WTC11 (cell line): ENCODE measurements at regions not wholly inside any gene's neighbourhood (a gene's known extent, or its start where the extent isn't known, plus 50 kb on each side); places are given as distances from the start of the nearest gene placed in this dataset.

Experiments used
- ATAC-seq: fragments of 200-7000 bp; cut with Tn5 transposase; 2 replicates; pipeline ENCODE4 v1.10.0; 2021; ENCODE audit warnings: mild to moderate bottlenecking, moderate library complexity
- CTCF ChIA-PET: fragments of 300-600 bp; sonication (Branson Sonifier 250); formaldehyde crosslinking; loops from one replicate; lab custom pipeline; 2021; ENCODE audit warnings: antibody characterized with exemption; lab: Charles Lee
- POLR2A ChIA-PET: fragments of 350-600 bp; sonication (Branson Sonifier 250); formaldehyde crosslinking; loops from one replicate; lab custom pipeline; 2021; ENCODE audit warnings: antibody characterized with exemption; lab: Charles Lee
- DNase-seq: peaks from one replicate; pipeline ENCODE4 v3.0.0; 2021; ENCODE audit warnings: low spot score
- H3K27ac Mint-ChIP-seq: 2 replicates; pipeline ENCODE4 v1.8.0; 2021; ENCODE audit warnings: mixed read lengths
- H3K27me3 Mint-ChIP-seq: 2 replicates; pipeline ENCODE4 v1.8.0; 2021; ENCODE audit warnings: low read depth, mild to moderate bottlenecking, moderate library complexity, mixed read lengths
- H3K36me3 Mint-ChIP-seq: 2 replicates; pipeline ENCODE4 v1.8.0; 2021; ENCODE audit warnings: mixed read lengths
- H3K4me1 Mint-ChIP-seq: 2 replicates; pipeline ENCODE4 v1.8.0; 2022; ENCODE audit warnings: mixed read lengths
- H3K4me3 Mint-ChIP-seq: 2 replicates; pipeline ENCODE4 v1.8.0; 2021; ENCODE audit warnings: mild to moderate bottlenecking, moderate library complexity, mixed read lengths
- H3K9me3 Mint-ChIP-seq: 2 replicates; pipeline ENCODE4 v1.8.0; 2021; ENCODE audit warnings: mixed read lengths
- ERG ChIP-seq: fragments of 250-450 bp; sonication (Bioruptor Pico); IDR thresholded peaks from 2 replicates; pipeline ENCODE4 v1.8.0; 2021; ENCODE audit warnings: mild to moderate bottlenecking
- GABPB1 ChIP-seq: sonication (generic); formaldehyde crosslinking; IDR thresholded peaks from 2 replicates; pipeline ENCODE4 v1.8.1; 2023; ENCODE audit warnings: mild to moderate bottlenecking, missing genetic modification reagents
- JAZF1 ChIP-seq: fragments of 250-450 bp; sonication (Bioruptor Pico); IDR thresholded peaks from 2 replicates; pipeline ENCODE4 v1.9.0; 2021; ENCODE audit warnings: moderate library complexity, mild to moderate bottlenecking, inconsistent platforms
- MLX ChIP-seq: sonication (generic); formaldehyde crosslinking; IDR thresholded peaks from 2 replicates; pipeline ENCODE4 v1.8.1; 2023; ENCODE audit warnings: mild to moderate bottlenecking, missing genetic modification reagents, moderate library complexity
- MYBL2 ChIP-seq: sonication (generic); formaldehyde crosslinking; IDR thresholded peaks from 2 replicates; pipeline ENCODE4 v1.8.1; 2023; ENCODE audit warnings: mild to moderate bottlenecking, moderate library complexity, missing genetic modification reagents
- OVOL2 ChIP-seq: fragments of 250-450 bp; sonication (Bioruptor Pico); IDR thresholded peaks from 2 replicates; pipeline ENCODE4 v1.9.0; 2021; ENCODE audit warnings: mild to moderate bottlenecking, borderline replicate concordance
- PRDM15 ChIP-seq: sonication (generic); formaldehyde crosslinking; IDR thresholded peaks from 2 replicates; pipeline ENCODE4 v1.8.0; 2022; ENCODE audit warnings: missing genetic modification reagents
- RELA ChIP-seq: sonication (generic); formaldehyde crosslinking; IDR thresholded peaks from 2 replicates; pipeline ENCODE4 v1.8.1; 2022; ENCODE audit warnings: missing genetic modification reagents, mild to moderate bottlenecking, borderline replicate concordance
- SOX15 ChIP-seq: fragments of 250-450 bp; sonication (Bioruptor Pico); IDR thresholded peaks from 2 replicates; pipeline ENCODE4 v1.9.0; 2021; ENCODE audit warnings: mild to moderate bottlenecking
- ZBTB21 ChIP-seq: sonication (generic); formaldehyde crosslinking; IDR thresholded peaks from 2 replicates; pipeline ENCODE4 v1.8.1; 2023; ENCODE audit warnings: mild to moderate bottlenecking, missing genetic modification reagents, borderline replicate concordance
- ZNF263 ChIP-seq: sonication (generic); formaldehyde crosslinking; IDR thresholded peaks from 2 replicates; pipeline ENCODE4 v1.8.1; 2022; ENCODE audit warnings: low read depth, mild to moderate bottlenecking, moderate library complexity, missing genetic modification reagents
- ZNF396 ChIP-seq: fragments of 250-450 bp; sonication (Bioruptor Pico); IDR thresholded peaks from 2 replicates; pipeline ENCODE4 v1.8.0; 2021; ENCODE audit warnings: mild to moderate bottlenecking, moderate library complexity, borderline replicate concordance
- ZNF532 ChIP-seq: fragments of 250-450 bp; sonication (Bioruptor Pico); IDR thresholded peaks from 2 replicates; pipeline ENCODE4 v1.9.0; 2021; ENCODE audit warnings: mild to moderate bottlenecking, borderline replicate concordance
- ZNF671 ChIP-seq: fragments of 250-450 bp; sonication (Bioruptor Pico); IDR thresholded peaks from 2 replicates; pipeline ENCODE4 v1.8.0; 2021; ENCODE audit warnings: mild to moderate bottlenecking

GRCh38 chr15:29558261-29558660 is 264.0 kb downstream of the TJP1 start:
- DNase-seq (no peak), ATAC-seq (no peak)
- no peak overlapping the region for H3K27ac Mint-ChIP-seq
- ChIA-PET CTCF (interaction anchor here (1.4 kb wide), 1 partner anchor 55 kb away, joined by 3 read pairs; no protein-coding TSS in a partner anchor), POLR2A (no interaction called here)
- H3K4me1 Mint-ChIP-seq, result peaks cover 12% of the 10 kb centered on the region
- H3K27me3 Mint-ChIP-seq, result no peaks in the 10 kb centered on the region
- H3K4me3 Mint-ChIP-seq, result no peak overlapping the region
- peaks cover 15% of the 10 kb centered on the region for H3K9me3 Mint-ChIP-seq
- TF ChIP-seq RELA (no peak), GABPB1 (no peak), ZNF396 (CRISPR knock-in tag) (no peak), JAZF1 (CRISPR knock-in tag) (no peak), SOX15 (CRISPR knock-in tag) (no peak), ERG (no peak), ZNF263 (no peak), MLX (no peak), OVOL2 (no peak), MYBL2 (CRISPR knock-in tag) (no peak), ZBTB21 (no peak), ZNF532 (CRISPR knock-in tag) (no peak), ZNF671 (CRISPR knock-in tag) (no peak)
- TF ChIP-seq, all 79 proteins: peak for 0
- H3K36me3 Mint-ChIP-seq, result peaks cover 3% of the 10 kb centered on the region

- ATAC-seq (peak; percentile 22; the same call in 1 of the 2 replicates), DNase-seq (no peak)
- Mint-ChIP-seq H3K27me3 (no peaks in the 10 kb centered on the region), H3K4me3 (no peak overlapping the region), H3K27ac (no peak overlapping the region; the same call in 1 of the 2 replicates), H3K4me1 (peaks cover 12% of the 10 kb centered on the region), H3K36me3 (peaks cover 3% of the 10 kb centered on the region), H3K9me3 (peaks cover 12% of the 10 kb centered on the region)
- POLR2A ChIA-PET, result no interaction called here
- CTCF ChIA-PET, result interaction anchor here (0.7 to 1.4 kb wide), 3 partner anchors 57 to 417 kb away, joined by 3 read pairs; no protein-coding TSS in a partner anchor
- TF ChIP-seq MYBL2 (CRISPR knock-in tag) (no peak), PRDM15 (CRISPR knock-in tag) (no peak)
Measured at GRCh38 chr15:29557171-29557570, 265.1 kb downstream of the TJP1 start.
